ENCODE measurements at regions not wholly inside any gene's neighbourhood (a gene's known extent, or its start where the extent isn't known, plus 50 kb on each side); places are given as distances from the start of the nearest gene placed in this dataset.
A peak's percentile ranks its signal among the peaks of the same experiment; 100 is the strongest.
"Not testable (repeated sequence)": the region's sequence is repeated elsewhere in the genome, so short reads cannot be mapped to it uniquely, and the experiment has no call there.

- DNase-seq (ENCODE audit: low spot score); H3K36me3 Mint-ChIP-seq; ATAC-seq; H3K4me3 Mint-ChIP-seq; H3K27ac Mint-ChIP-seq; H3K4me1 Mint-ChIP-seq (ENCODE audit: low read depth in 2 of 2); H3K9me3 Mint-ChIP-seq; H3K27me3 Mint-ChIP-seq: not testable (repeated sequence)
Observed at GRCh38 chr17:16865077-16865613, 106.8 kb downstream of the TNFRSF13B start.

- H3K27ac Mint-ChIP-seq; H3K4me3 Mint-ChIP-seq; ATAC-seq; H3K4me1 Mint-ChIP-seq (ENCODE audit: low read depth in 2 of 2); H3K9me3 Mint-ChIP-seq; DNase-seq (ENCODE audit: low spot score); H3K36me3 Mint-ChIP-seq; H3K27me3 Mint-ChIP-seq: not testable (repeated sequence)
Observed at GRCh38 chr17:16864462-16865076, 107.3 kb downstream of the TNFRSF13B start.

- H3K4me3 Mint-ChIP-seq; DNase-seq (ENCODE audit: low spot score); H3K27ac Mint-ChIP-seq; ATAC-seq; H3K9me3 Mint-ChIP-seq; H3K4me1 Mint-ChIP-seq (ENCODE audit: low read depth in 2 of 2); H3K36me3 Mint-ChIP-seq; H3K27me3 Mint-ChIP-seq: not testable (repeated sequence)
Observed at GRCh38 chr17:16861152-16861551, 110.8 kb downstream of the TNFRSF13B start.

- H3K36me3 Mint-ChIP-seq; DNase-seq (ENCODE audit: low spot score); H3K27me3 Mint-ChIP-seq; ATAC-seq; H3K9me3 Mint-ChIP-seq; H3K27ac Mint-ChIP-seq; H3K4me3 Mint-ChIP-seq; H3K4me1 Mint-ChIP-seq (ENCODE audit: low read depth in 2 of 2): not testable (repeated sequence)
Observed at GRCh38 chr17:16860467-16860866, 111.5 kb downstream of the TNFRSF13B start.

GRCh38 chr17:16859515-16859914 is 112.4 kb downstream of the TNFRSF13B start:
- H3K27me3 Mint-ChIP-seq; H3K9me3 Mint-ChIP-seq; H3K4me1 Mint-ChIP-seq (ENCODE audit: low read depth in 2 of 2); H3K27ac Mint-ChIP-seq; H3K4me3 Mint-ChIP-seq; H3K36me3 Mint-ChIP-seq; ATAC-seq; DNase-seq (ENCODE audit: low spot score): not testable (repeated sequence)

DNA sequence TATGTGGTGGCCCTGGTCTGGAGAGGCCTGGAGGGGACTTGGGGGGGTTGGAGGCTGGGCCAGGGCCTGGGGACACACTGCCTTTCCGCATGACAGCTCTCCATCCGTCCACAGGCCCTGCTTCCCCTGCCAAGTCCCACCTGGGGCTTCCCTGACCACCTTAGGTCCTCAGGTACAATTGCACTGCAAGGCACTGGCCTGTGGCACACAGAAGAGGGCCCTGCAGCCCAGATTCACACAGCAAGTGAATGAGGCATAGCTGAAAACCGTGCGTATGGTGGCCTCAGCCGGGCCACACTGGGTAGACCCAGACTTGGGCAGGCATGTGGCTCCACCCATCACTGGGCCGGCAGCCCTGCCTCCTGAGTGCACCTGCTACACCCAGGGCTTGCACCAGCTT is 114.2 kb downstream of the TNFRSF13B start:
- not testable (repeated sequence) for H3K27me3 Mint-ChIP-seq; H3K36me3 Mint-ChIP-seq; H3K4me3 Mint-ChIP-seq; DNase-seq (ENCODE audit: low spot score); H3K27ac Mint-ChIP-seq; H3K4me1 Mint-ChIP-seq (ENCODE audit: low read depth in 2 of 2); H3K9me3 Mint-ChIP-seq
- ATAC-seq = peak in 1 of 2 donors; percentile 25

GRCh38 chr17:16856846-16857245 is 115.1 kb downstream of the TNFRSF13B start:
- DNase-seq (ENCODE audit: low spot score); H3K4me1 Mint-ChIP-seq (ENCODE audit: low read depth in 2 of 2); H3K27me3 Mint-ChIP-seq; H3K4me3 Mint-ChIP-seq; H3K27ac Mint-ChIP-seq; H3K9me3 Mint-ChIP-seq; H3K36me3 Mint-ChIP-seq; ATAC-seq: not testable (repeated sequence)

DNA sequence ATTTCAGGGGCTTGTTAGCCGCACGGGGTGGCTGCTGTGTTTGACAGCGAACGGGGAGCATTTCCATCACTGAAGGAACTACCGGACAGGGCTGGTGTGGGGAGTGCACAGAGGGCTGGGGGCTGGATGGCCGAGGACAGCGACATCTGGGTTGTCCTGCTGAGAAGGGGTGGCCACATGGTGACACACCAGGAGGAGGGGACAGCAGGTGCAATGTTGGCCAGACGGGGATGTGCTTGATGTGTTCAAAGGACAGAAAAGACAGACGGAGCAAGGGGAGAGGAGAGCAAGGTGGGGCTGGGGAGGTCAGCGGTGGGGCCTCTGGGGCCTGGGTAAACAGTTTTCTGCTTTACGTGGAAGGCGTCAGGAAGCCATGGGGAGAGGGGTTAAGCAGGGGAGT is 115.7 kb downstream of the TNFRSF13B start:
- H3K4me3 Mint-ChIP-seq; H3K4me1 Mint-ChIP-seq (ENCODE audit: low read depth in 2 of 2); ATAC-seq; H3K27ac Mint-ChIP-seq; H3K27me3 Mint-ChIP-seq; DNase-seq (ENCODE audit: low spot score); H3K9me3 Mint-ChIP-seq; H3K36me3 Mint-ChIP-seq: not testable (repeated sequence)

- H3K27me3 Mint-ChIP-seq; H3K9me3 Mint-ChIP-seq; H3K36me3 Mint-ChIP-seq; H3K4me1 Mint-ChIP-seq (ENCODE audit: low read depth in 2 of 2); ATAC-seq; H3K4me3 Mint-ChIP-seq; H3K27ac Mint-ChIP-seq; DNase-seq (ENCODE audit: low spot score): not testable (repeated sequence)
Observed at GRCh38 chr17:16854636-16855035, 117.3 kb downstream of the TNFRSF13B start.

DNA sequence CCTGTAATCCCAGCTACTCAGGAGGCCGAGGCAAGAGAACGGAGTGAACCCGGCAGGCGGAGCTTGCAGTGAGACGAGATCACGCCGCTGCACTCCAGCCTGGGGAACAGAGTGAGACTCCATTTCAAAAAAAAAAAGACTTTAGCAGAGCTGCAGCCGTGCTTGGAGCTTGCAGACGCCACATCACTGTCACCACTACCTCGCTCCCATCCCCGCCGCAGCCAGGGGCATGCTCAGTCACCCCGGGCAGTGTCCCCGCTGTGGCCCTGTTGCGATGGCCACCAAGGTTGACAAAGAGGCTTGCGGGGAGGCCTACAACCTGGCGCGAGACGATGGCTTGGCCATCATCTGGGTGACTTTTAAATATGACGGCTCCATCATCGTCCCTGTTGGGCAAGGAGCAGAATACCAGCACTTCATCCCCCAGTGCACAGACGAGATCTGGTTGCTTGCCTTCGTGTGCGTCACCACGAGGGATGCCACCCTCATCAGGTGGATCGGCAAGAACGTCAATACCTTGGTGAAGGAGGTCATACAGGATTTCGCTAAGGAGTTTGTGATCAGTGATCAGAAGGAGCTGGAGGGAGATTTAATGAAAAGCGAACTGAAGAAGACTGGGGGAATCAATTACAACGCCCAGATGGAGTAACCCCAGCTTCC is 118.1 kb downstream of the TNFRSF13B start:
- Mint-ChIP-seq H3K9me3 (no peaks in the 10 kb centered on the region), H3K36me3 (no peaks in the 10 kb centered on the region), H3K4me3 (no peak overlapping the region), H3K4me1 (ENCODE audit: low read depth in 2 of 2) (no peaks in the 10 kb centered on the region), H3K27ac (no peak overlapping the region), H3K27me3 (no peaks in the 10 kb centered on the region)
- DNase-seq (ENCODE audit: low spot score) (no peak), ATAC-seq (no peak)

GRCh38 chr17:16849861-16850260 is 122.1 kb downstream of the TNFRSF13B start:
- ATAC-seq; H3K27ac Mint-ChIP-seq; H3K4me3 Mint-ChIP-seq; H3K27me3 Mint-ChIP-seq; H3K36me3 Mint-ChIP-seq; H3K9me3 Mint-ChIP-seq; DNase-seq (ENCODE audit: low spot score); H3K4me1 Mint-ChIP-seq (ENCODE audit: low read depth in 2 of 2): not testable (repeated sequence)

DNA sequence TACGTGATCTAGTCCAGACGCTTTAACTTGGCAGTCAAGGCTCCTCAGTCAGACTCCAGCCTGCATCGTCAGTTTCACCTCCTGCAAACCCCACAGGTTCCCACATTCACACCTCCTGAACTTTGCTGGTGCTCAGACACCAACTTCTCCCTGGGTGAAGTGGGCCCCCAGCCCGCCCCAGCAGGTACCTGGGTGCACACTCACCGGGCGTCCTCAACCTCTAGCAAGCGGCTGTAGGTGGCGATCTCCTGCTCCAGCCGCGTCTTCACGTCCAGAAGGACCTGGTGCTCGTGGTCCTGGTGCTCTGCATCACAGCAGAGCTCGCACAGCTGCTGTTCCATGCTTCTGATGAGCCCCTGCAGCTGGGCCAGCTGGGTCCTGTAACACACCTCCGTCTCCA is 122.9 kb downstream of the TNFRSF13B start:
- H3K4me3 Mint-ChIP-seq; ATAC-seq; DNase-seq (ENCODE audit: low spot score); H3K27me3 Mint-ChIP-seq; H3K27ac Mint-ChIP-seq; H3K4me1 Mint-ChIP-seq (ENCODE audit: low read depth in 2 of 2); H3K9me3 Mint-ChIP-seq; H3K36me3 Mint-ChIP-seq: not testable (repeated sequence)

DNA sequence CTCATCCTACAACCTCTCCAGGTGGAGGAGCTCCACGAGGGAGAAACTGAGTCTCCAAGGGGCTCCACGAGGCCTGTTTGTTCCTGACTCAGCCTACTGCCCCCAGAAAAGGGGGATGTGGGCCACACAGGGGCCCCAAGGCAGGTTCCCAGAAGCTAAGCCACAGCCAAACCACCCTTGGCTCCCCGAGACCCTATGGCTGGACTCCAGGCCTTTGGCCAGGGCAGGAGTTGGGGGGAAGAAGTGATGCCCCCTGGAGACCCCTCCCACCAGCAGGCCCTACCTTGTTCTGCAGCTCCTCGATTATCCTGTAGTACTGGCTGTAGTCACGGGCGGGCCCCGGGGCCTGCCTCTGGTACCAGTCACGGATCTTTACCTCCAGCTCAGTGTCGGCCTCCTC is 126.8 kb downstream of the TNFRSF13B start:
- H3K36me3 Mint-ChIP-seq = not testable (repeated sequence)

GRCh38 chr17:16844669-16845068 is 127.2 kb downstream of the TNFRSF13B start:
- DNase-seq (ENCODE audit: low spot score); H3K27me3 Mint-ChIP-seq; H3K27ac Mint-ChIP-seq; H3K36me3 Mint-ChIP-seq; H3K4me3 Mint-ChIP-seq; H3K9me3 Mint-ChIP-seq; ATAC-seq; H3K4me1 Mint-ChIP-seq (ENCODE audit: low read depth in 2 of 2): not testable (repeated sequence)

More for the DNA sequence above, 126.8 kb downstream of the TNFRSF13B start:
- H3K4me1 Mint-ChIP-seq (ENCODE audit: low read depth in 2 of 2); DNase-seq (ENCODE audit: low spot score); ATAC-seq; H3K9me3 Mint-ChIP-seq; H3K27ac Mint-ChIP-seq; H3K27me3 Mint-ChIP-seq; H3K4me3 Mint-ChIP-seq: not testable (repeated sequence)

All from natural killer cell treated with Interleukin-12 subunit alpha and Interleukin-12 subunit beta and Interleukin-15 and Interleukin-18, amount 100 ng/mL, for 72 hours (primary cell).